HG03196 (cell line): ENCODE measurements at regions not wholly inside any gene's neighbourhood (a gene's known extent, or its start where the extent isn't known, plus 50 kb on each side); places are given as distances from the start of the nearest gene placed in this dataset.
A peak's percentile ranks its signal among the peaks of the same experiment; 100 is the strongest.

Experiments used
- ATAC-seq: cut with Tn5 transposase; IDR thresholded peaks from one replicate; pipeline ENCODE4 v1.9.1; 2021; ENCODE audit not compliant: unreplicated experiment

- ATAC-seq, result no peak
Measured at GRCh38 chr2:136407117-136407951, 289.4 kb upstream of the CXCR4 start.

- no peak for ATAC-seq
Measured at GRCh38 chr2:136404925-136405324, 287.0 kb upstream of the CXCR4 start.

DNA sequence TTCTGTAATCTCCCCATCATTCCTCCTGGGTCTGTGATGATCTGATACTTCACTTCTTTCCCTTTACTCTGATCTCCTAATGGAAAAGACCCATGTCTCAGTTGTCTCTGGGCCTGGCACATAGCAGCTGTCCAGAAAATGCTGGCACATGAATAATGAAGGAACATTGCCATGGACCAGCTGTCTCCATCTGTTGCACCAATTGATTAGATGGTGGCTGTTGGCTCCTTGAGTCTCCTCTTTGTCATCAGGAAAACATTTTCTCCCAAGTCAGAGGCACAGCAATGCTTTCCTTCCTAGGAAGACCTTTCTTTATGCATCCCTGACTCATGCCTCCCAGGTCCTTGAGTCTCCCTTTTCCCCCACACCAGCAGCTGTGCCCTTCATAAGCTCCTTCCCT is 286.2 kb upstream of the CXCR4 start:
- no peak for ATAC-seq

DNA sequence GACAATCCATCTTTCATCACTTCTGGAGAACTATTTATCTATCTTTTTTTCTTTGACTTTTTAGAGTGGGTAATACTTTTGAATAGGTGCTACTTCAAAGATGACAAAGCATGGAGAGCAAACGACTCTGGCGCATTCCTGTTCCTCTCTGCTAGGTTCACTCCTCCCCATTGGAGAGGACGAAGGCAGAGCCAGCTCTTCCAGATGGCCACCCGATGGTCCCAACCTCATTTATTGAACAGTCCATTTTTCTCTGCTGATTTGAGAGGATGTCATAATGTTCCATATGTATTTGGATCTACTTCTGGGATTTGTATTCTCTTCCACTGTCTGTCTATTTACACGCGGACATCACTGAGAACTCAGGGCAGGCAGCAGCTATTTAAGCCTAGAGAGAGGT is 284.3 kb upstream of the CXCR4 start:
- ATAC-seq, result no peak

GRCh38 chr2:136399667-136400289 is 281.8 kb upstream of the CXCR4 start:
- ATAC-seq, result no peak

DNA sequence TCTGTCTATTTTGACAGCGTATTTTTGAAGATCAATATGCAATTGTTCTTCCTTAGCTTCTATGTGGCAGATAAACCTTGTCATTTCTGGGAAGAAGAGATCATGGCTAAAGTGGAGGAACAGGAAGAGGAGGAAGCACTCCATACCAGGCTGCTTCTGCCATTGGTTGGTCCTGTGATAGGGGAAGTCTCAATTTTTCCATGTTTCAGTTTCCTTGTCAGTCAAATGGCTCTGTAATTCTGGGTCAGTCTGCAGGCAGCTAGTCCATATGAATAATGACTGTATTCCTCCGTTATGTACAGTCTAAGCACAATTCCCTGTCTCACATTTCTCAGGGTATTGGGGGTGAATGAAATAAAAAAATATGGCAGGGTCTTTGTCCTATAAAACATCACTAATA is 277.6 kb upstream of the CXCR4 start:
- no peak for ATAC-seq

- ATAC-seq, result no peak
Measured at GRCh38 chr2:136394136-136395060, 276.4 kb upstream of the CXCR4 start.

DNA sequence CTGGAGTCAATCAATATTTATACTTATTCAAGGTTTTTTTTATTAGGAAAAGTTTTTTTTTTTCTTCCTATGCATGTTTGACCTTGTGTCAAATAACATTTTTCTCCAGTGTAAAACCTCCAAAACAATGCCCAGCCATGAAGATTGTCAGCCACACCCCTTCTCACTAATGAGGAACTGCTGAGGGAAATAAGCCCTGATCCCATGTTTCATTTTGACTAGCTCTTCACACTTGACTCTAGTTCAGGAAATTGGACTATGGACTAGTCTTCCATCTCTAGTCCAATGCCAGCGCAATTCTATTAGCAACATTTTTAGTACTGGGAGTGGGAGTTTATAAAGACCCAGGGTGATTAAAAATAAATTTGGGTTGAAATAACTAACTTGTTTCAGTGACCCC is 275.6 kb upstream of the CXCR4 start:
- ATAC-seq, result no peak

- ATAC-seq, result no peak
Measured at GRCh38 chr2:136392897-136393505, 275.1 kb upstream of the CXCR4 start.

GRCh38 chr2:136389809-136390208 is 271.9 kb upstream of the CXCR4 start:
- peak; percentile 78 for ATAC-seq

GRCh38 chr2:136386046-136386445 is 268.1 kb upstream of the CXCR4 start:
- ATAC-seq, result no peak

- ATAC-seq, result peak; percentile 35
Measured at GRCh38 chr2:136384531-136385303, 266.8 kb upstream of the CXCR4 start.

DNA sequence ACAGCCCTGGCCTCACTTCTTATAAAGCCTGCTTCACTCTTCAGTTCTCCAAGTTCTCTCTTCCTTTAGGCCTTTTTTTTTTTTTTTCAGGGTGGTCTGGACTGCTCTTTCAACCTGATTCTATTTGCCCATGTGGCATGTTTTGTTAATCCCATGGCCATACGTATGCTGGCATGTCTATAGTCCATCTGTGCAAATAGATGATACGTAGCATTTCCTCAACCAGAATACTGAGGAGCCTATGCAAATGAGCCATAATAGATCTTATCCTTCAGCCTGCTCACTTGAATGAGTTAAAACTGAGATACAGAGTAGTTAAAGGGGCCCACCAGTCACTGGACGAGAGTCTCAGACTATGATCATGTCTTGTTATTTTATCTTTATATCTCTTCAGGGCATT is 265.2 kb upstream of the CXCR4 start:
- no peak for ATAC-seq

DNA sequence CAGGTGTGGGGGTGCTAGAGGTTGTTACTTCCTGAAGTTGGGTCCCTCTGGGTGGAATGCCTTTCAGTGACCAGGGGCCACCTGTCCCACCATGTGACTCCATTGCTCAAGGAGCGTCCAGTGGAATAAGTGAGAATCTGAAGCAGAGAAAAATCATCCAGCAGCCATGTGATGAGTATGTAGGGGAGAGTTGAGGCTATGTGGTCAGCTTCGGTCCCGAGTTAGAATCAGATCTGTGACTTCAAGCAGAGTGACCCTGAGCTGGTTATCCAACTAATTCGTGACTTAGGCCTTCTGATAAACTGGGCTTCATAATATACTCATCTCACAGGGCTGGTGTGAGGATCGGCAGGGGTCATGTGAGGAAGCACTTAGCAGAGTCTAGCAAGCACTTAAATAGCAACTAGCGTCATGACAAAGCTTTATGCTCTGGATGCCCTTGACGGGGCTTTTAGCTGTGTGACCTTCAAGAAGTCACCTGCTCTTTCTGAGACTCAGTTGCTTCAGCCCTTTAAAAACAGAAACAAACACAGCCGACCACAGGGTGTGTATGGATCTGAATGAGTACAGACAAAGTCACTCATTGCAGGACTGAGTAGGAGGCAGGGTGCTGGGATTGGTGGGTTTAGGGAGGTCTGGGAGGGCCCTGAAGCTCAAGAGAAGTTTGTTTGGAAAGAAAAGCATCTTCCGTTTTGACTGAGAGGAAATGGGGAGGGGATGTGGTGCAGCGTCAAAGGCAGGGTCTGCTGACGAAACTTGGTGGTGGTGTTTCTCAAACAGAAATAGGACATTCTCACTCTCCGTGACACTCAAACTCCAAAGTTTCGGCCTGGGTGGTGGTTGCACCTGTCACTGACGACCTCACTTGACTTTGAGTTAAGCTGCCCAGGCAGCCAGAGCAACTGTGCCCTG is 264.0 kb upstream of the CXCR4 start:
- peak; percentile 76 for ATAC-seq

DNA sequence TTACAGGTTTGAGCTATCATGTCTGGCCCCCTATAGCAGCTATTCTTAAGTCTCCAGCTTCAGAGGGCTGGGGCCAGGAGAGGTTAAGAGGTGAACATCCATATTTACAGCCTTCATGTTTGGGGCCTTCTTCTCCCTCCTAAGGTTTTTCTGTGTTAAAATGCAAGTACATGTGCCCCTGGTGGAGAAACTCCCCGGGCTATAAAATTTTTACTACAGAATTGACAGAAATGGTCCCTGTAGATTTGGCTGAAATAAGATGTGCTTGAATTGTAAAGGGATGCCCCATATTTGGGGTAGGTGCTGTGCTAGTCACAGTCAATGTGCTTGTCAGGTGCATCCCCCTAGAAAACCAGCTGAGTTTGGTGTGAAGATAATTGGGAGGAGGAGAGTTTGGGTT is 263.3 kb upstream of the CXCR4 start:
- ATAC-seq, result no peak

DNA sequence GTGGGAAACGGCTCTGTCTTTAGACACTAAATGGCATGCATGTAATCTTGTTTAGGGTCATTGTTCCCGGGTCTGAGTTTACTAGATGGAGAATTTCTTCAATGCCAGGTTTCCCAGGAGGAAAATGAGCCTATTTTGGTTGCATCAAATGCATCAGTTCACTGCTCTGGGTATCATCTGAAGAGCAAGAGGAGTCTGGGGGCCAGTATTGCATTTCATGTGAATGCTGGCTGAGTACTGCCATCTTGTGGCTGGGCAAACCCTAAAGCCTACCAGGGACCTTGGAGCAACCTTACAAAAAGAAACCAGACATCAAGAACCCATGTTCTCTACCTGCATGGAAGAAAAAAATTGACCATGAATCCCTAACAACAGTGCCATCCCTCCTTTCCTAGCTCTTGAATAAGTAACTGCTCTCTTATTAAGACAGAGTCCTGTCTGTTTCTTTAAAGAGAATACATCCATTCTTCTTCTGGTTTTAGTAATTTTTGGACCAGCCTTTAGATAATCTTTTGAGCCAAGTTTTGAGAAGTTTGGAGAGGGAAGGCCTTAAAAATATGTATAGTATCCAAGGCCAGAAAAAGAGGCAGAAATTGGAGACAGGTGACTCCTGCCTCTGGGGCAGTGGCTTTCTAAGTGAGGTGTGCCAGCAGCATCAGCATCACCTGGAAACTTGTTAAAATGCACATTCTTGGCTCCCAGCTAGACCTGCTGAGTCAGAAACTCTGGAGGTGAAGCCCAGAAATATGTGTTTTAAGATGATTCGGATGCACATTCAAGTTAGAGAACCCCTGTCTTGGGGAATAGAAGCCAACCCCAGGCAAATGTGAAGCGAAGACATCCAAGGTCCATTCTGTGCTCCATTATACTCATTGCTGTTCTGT is 261.0 kb upstream of the CXCR4 start:
- no peak for ATAC-seq

- no peak for ATAC-seq
Measured at GRCh38 chr2:136377423-136378382, 259.8 kb upstream of the CXCR4 start.
